B cell (primary cell): ENCODE measurements at regions not wholly inside any gene's neighbourhood (a gene's known extent, or its start where the extent isn't known, plus 50 kb on each side); places are given as distances from the start of the nearest gene placed in this dataset.

Experiments used
- ATAC-seq: fragments of 200-7000 bp; cut with Tn5 transposase; one replicate; pipeline ENCODE4 v1.10.0; 2021; ENCODE audit warnings: low read depth, mild to moderate bottlenecking, moderate number of reproducible peaks, moderate library complexity
- CTCF ChIA-PET: fragments of 350-600 bp; sonication (Branson Sonifier 250); formaldehyde crosslinking; loops from one replicate; lab custom pipeline; 2021; ENCODE audit warnings: antibody characterized with exemption, inconsistent platforms; lab: Charles Lee
- POLR2A ChIA-PET: fragments of 350-600 bp; sonication (Branson Sonifier 250); formaldehyde crosslinking; loops from one replicate; lab custom pipeline; 2021; ENCODE audit warnings: antibody characterized with exemption; lab: Charles Lee
- DNase-seq: peaks from one replicate; pipeline ENCODE4 v3.0.0; 2013
- H2AFZ ChIP-seq: 2 replicates; pipeline ENCODE4 v1.6.1; 2012; ENCODE audit warnings: mild to moderate bottlenecking, low read depth, low read length; ENCODE audit not compliant: insufficient read depth, poor library complexity, severe bottlenecking
- H3K27ac ChIP-seq, 2 donors: 1 replicate in 1 of 2; 2 replicates in 1 of 2; pipeline ENCODE4 v1.5.1; 2012 to 2013; ENCODE audit warnings: low read length in 2 of 2, mild to moderate bottlenecking in 2 of 2, moderate library complexity in 1 of 2
- H3K27me3 ChIP-seq, 4 experiments: fragments of 200-600 bp in 1 of 4; sonication (generic) in 1 of 4; replicated peaks in 1 of 4; 1 replicate in 2 of 4; 2 replicates in 2 of 4; pipeline versions ENCODE4 v1.6.1 to v1.7.0; 2013 to 2016; ENCODE audit warnings: low read length in 3 of 4, mild to moderate bottlenecking in 2 of 4, mixed read lengths in 1 of 4, moderate library complexity in 1 of 4; ENCODE audit not compliant: insufficient read depth in 4 of 4, control insufficient read depth in 3 of 4; ENCODE audit errors: control extremely low read depth in 1 of 4
- H3K36me3 ChIP-seq, 2 experiments: replicated peaks in 1 of 2; 1 replicate in 1 of 2; 2 replicates in 1 of 2; pipeline versions ENCODE4 v1.6.1 to v1.7.1; 2013; ENCODE audit warnings: low read length in 1 of 2; ENCODE audit not compliant: insufficient read depth in 2 of 2, control insufficient read depth in 1 of 2; ENCODE audit errors: control extremely low read depth in 1 of 2, extremely low read depth in 1 of 2
- H3K4me1 ChIP-seq, 2 donors: fragments of 200-600 bp in 1 of 2; sonication (generic) in 1 of 2; 1 replicate in 1 of 2; 2 replicates in 1 of 2; pipeline versions ENCODE4 v1.5.1 to v1.6.1; 2013 to 2017; ENCODE audit warnings: low read length in 2 of 2; ENCODE audit not compliant: control insufficient read depth in 2 of 2, insufficient read depth in 2 of 2
- H3K4me2 ChIP-seq: replicated peaks from 2 replicates; pipeline ENCODE3; 2012; ENCODE audit warnings: mild to moderate bottlenecking, low read depth, low read length; ENCODE audit not compliant: poor library complexity, severe bottlenecking
- H3K4me3 ChIP-seq, 5 experiments: fragments of 200-600 bp in 1 of 5; sonication (generic) in 1 of 5; 1 replicate in 3 of 5; 2 replicates in 2 of 5; pipeline versions ENCODE4 v1.5.1 to v1.7.0; 2011 to 2016; ENCODE audit warnings: low read length in 4 of 5, mild to moderate bottlenecking in 4 of 5, low read depth in 2 of 5, control low read depth in 1 of 5, moderate library complexity in 1 of 5; ENCODE audit not compliant: insufficient read depth in 1 of 5; ENCODE audit errors: control extremely low read depth in 1 of 5, extremely low read depth in 1 of 5
- H3K79me2 ChIP-seq: fragments of 200-600 bp; sonication (generic); one replicate; pipeline ENCODE4 v1.6.0; 2016; ENCODE audit warnings: low read length; ENCODE audit not compliant: control insufficient read depth, insufficient read depth
- H3K9ac ChIP-seq: fragments of 200-600 bp; sonication (generic); 2 replicates; pipeline ENCODE4 v1.6.1; 2017; ENCODE audit warnings: mild to moderate bottlenecking, low read length, moderate library complexity
- H3K9me3 ChIP-seq, 3 donors: one replicate each; pipeline versions ENCODE4 v1.6.1 to v1.7.1; 2013; ENCODE audit warnings: low read length in 2 of 3; ENCODE audit not compliant: control insufficient read depth in 2 of 3, insufficient read depth in 1 of 3; ENCODE audit errors: control extremely low read depth in 1 of 3
- H4K20me1 ChIP-seq: 2 replicates; pipeline ENCODE4 v1.6.0; 2012; ENCODE audit warnings: mild to moderate bottlenecking, low read length; ENCODE audit not compliant: insufficient read depth, control insufficient read depth, poor library complexity, severe bottlenecking
- H3K27ac Mint-ChIP-seq: one replicate; pipeline ENCODE4 v1.8.0; 2021; ENCODE audit warnings: mixed read lengths
- H3K27me3 Mint-ChIP-seq: one replicate; pipeline ENCODE4 v1.8.0; 2021; ENCODE audit warnings: mixed read lengths
- H3K4me1 Mint-ChIP-seq: one replicate; pipeline ENCODE4 v1.8.0; 2021; ENCODE audit warnings: mixed read lengths
- H3K4me3 Mint-ChIP-seq: one replicate; pipeline ENCODE4 v1.8.0; 2021; ENCODE audit warnings: mixed read lengths
- H3K9me3 Mint-ChIP-seq: one replicate; pipeline ENCODE4 v1.8.0; 2022; ENCODE audit warnings: mixed read lengths; ENCODE audit not compliant: insufficient read depth
- CTCF ChIP-seq: fragments of 200-600 bp; IDR thresholded peaks from one replicate; pipeline ENCODE4 v1.8.0; 2022; ENCODE audit warnings: antibody characterized with exemption, mild to moderate bottlenecking
- EZH2 ChIP-seq: IDR thresholded peaks from 2 replicates; pipeline ENCODE4 v1.6.1; 2012; ENCODE audit warnings: borderline replicate concordance, low read depth, mild to moderate bottlenecking, moderate library complexity, low read length; ENCODE audit not compliant: insufficient read depth, poor library complexity, severe bottlenecking
- WGBS: methylation state at CpG from one replicate; pipeline ENCODE4 v1.1.5; 2013; ENCODE audit warnings: missing lambda C conversion rate; ENCODE audit not compliant: insufficient coverage; 5-methylcytosine and 5-hydroxymethylcytosine counted together
- intact Hi-C: fragments of 100-400 bp; cut with micrococcal nuclease; formaldehyde crosslinking; loops from one replicate; pipeline ENCODE4 v1.10.0; 2022

DNA sequence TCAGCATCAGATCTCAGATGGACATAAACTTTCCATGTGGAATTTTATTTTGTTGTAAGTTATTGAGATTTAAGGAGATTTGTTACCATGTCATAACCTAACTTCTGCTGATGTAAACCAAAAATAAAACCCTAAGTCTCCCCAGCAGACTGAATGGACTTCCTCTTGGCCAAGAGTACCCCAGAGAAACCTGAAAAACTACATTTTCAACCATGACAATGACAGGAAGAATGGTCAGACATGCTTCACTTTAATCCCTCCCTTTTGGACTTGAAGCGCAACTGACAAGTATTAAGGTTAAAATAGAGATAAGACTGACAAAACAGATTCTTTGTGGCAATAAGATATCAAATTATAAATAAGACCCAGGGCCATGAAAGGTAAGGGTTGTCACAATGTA, 579.7 kb upstream of the RAG2 start:
- no peaks in the 10 kb centered on the region for H3K27me3 ChIP-seq
- Mint-ChIP-seq H3K9me3 (peaks cover 2% of the 10 kb centered on the region), H3K4me3 (no peak overlapping the region), H3K27me3 (no peaks in the 10 kb centered on the region), H3K4me1 (no peaks in the 10 kb centered on the region), H3K27ac (no peak overlapping the region)
- intact Hi-C loops, result no loop called here
- CTCF ChIA-PET, result no interaction called here
- no peaks in the 10 kb centered on the region for H3K79me2 ChIP-seq
- H3K4me2 ChIP-seq, result no peak overlapping the region
- no peaks in the 10 kb centered on the region for H3K9me3 ChIP-seq
- POLR2A ChIA-PET, result no interaction called here
- H3K4me3 ChIP-seq, result no peak overlapping the region
- H3K36me3 ChIP-seq, result no peaks in the 10 kb centered on the region
- DNase-seq, result no peak
- no peaks in the 10 kb centered on the region for H4K20me1 ChIP-seq
- no CpG with 5 or more reads among the region's 1 CpG for WGBS
- H3K27ac ChIP-seq, result no peak overlapping the region
- TF ChIP-seq CTCF, result no peak
- TF ChIP-seq EZH2, result no peak
- no peak for ATAC-seq
- no peak overlapping the region for H3K9ac ChIP-seq
- H2AFZ ChIP-seq, result no peak overlapping the region
- H3K4me1 ChIP-seq, result no peaks in the 10 kb centered on the region

- ChIA-PET POLR2A (no interaction called here), CTCF (no interaction called here)
- TF ChIP-seq CTCF (no peak), EZH2 (no peak)
- no peak for DNase-seq
- intact Hi-C loops, result no loop called here
- Histone ChIP-seq H3K79me2 (no peaks in the 10 kb centered on the region), H3K27me3 (no peaks in the 10 kb centered on the region), H3K4me1 (no peaks in the 10 kb centered on the region), H3K4me3 (no peak overlapping the region), H3K4me2 (no peak overlapping the region), H2AFZ (no peak overlapping the region), H4K20me1 (no peaks in the 10 kb centered on the region), H3K9me3 (no peaks in the 10 kb centered on the region), H3K36me3 (no peaks in the 10 kb centered on the region), H3K9ac (no peak overlapping the region), H3K27ac (no peak overlapping the region)
- Mint-ChIP-seq H3K4me3 (no peak overlapping the region), H3K27ac (no peak overlapping the region), H3K27me3 (no peaks in the 10 kb centered on the region), H3K4me1 (no peaks in the 10 kb centered on the region), H3K9me3 (peaks cover 2% of the 10 kb centered on the region)
- ATAC-seq, result no peak
- WGBS, result 73% methylated on average over 2 of the region's 2 CpGs
Measured at GRCh38 chr11:37171451-37171850, 573.4 kb upstream of the RAG2 start.
